ENCODE measurements at regions not wholly inside any gene's neighbourhood (a gene's known extent, or its start where the extent isn't known, plus 50 kb on each side); places are given as distances from the start of the nearest gene placed in this dataset.
"Not testable (repeated sequence)": the region's sequence is repeated elsewhere in the genome, so short reads cannot be mapped to it uniquely, and the experiment has no call there.

DNA sequence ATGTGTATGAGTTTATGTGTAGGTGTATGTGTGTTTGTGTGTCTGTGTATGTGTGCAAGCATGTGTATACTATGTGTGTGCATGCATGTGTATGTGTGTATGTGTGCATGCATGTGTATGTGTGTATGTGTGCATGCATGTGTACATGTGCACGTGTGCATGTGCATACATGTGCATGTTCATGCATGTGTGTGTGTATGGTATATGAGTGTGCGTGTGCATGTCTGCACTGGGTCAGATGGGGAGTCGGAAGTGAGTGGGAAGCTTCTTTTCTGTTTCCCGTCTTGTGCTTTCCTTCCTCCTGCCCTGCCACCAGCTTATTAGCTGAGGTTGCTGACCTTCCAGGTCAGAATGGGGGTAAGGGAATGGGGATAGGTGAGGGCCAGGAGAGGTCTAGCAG lies 174.7 kb downstream of the MAP2K4 start:
- no peak for ATAC-seq (ENCODE audit: poor library complexity)
- intact Hi-C loops (cut with DNase I): no loop called here
- DNase-seq: no peak

DNA sequence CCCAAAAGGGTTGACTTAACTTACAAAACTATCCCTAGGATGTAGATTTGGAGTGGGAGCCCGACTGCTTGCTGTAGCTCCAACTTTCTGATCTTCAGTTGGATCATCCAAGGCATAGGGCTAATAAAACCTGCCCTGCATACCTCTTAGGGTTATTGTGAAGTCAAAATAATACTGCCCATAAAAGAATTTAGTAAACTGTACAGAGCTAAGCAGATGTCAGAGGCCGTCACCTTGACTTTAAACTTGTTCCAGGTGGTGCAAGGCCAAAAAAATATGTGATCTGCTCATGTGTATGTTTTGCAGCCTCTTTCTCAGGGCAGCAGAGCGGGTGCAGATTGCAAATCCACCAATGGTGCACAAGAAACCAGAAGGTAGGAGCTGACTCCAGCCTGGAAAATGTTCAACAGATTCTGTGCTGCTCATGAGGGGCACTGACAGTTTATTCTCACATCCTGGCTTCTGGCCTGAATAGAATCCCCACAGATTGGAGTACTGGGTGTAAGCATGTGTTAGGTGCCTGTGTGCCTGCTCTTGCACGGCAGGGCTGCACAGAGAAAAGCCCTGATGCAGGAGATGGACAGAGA lies 180.7 kb downstream of the MAP2K4 start:
- ATAC-seq (ENCODE audit: poor library complexity) (no peak), DNase-seq (no peak)
- intact Hi-C loops (cut with DNase I): no loop called here

GRCh38 chr17:12209632-12210191 lies 189.0 kb downstream of the MAP2K4 start:
- DNase-seq (no peak), ATAC-seq (ENCODE audit: poor library complexity) (no peak)
- intact Hi-C loops (cut with DNase I): no loop called here

DNA sequence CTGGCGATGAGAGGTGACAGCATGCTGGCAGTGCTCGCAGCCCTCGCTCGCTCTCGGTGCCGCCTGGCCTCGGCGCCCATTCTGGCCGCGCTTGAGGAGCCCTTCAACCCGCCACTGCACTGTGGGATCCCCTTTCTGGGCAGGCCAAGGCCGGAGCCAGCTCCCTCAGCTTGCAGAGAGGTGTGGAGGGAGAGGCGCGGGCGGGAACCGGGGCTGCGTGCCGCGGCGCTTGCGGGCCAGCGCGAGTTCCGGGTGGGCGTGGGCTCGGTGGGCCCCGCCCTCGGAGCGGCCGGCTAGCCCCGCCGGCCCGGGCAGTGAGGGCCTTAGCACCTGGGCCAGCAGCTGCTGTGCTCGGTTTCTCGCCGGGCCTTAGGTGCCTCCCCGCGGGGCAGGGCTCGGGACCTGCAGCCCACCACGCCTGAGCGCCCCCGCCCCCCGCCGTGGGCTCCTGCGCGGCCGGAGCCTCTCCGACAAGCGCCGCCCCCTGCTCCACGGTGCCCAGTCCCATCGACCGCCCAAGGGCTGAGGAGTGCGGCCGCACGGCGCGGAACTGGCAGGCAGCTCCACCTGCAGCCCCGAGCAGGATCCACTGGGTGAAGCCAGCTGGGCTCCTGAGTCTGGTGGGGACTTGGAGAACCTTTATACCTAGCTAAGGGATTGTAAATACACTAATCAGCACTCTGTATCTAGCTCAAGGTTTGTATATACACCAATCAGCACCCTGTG lies 200.2 kb downstream of the MAP2K4 start:
- DNase-seq; ATAC-seq (ENCODE audit: poor library complexity); intact Hi-C loops (cut with DNase I): not testable (repeated sequence)

DNA sequence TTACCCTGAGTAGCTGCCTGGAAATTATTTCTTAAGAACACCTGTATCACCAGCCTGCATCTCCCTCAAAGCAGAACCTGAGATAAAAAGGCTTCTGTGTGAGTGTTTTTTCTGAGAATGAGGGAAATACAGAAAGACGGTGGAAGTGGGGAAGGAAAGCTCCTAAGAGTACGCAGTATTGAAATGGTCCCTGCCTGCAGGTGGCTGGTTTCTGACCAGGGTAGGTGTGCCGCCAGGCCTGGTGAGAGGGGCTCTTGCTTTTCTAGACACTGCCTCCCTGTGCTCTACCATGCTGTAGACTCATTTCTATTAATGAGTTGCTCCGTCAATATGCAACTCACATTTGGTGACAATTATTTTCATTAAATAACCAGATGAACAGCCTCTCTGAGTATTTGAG lies 201.7 kb downstream of the MAP2K4 start:
- DNase-seq: no peak
- intact Hi-C loops (cut with DNase I): no loop called here
- no peak for ATAC-seq (ENCODE audit: poor library complexity)

DNA sequence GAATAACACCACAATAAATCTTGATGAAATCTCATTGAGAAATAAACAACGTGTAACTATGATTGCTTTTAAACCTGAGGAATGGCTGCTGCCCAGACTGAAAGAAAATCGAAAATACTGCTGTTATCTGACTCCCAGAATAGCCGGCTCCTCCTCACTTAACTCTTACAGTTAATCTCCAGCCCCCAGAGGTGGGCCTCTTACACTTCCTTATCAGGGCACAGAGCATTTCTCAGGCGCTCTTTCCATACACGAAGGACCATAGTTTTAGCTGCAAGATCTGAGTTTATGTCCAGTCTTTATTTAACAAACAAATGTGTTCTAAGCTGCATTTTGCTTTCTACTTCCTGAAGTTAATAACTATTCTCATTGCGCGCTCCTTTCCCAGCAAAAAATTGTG lies 206.9 kb downstream of the MAP2K4 start:
- DNase-seq (no peak), ATAC-seq (ENCODE audit: poor library complexity) (no peak)
- intact Hi-C loops (cut with DNase I): no loop called here

GRCh38 chr17:12229335-12229734 lies 208.7 kb downstream of the MAP2K4 start:
- ATAC-seq (ENCODE audit: poor library complexity): no peak
- DNase-seq: no peak
- intact Hi-C loops (cut with DNase I): no loop called here

DNA sequence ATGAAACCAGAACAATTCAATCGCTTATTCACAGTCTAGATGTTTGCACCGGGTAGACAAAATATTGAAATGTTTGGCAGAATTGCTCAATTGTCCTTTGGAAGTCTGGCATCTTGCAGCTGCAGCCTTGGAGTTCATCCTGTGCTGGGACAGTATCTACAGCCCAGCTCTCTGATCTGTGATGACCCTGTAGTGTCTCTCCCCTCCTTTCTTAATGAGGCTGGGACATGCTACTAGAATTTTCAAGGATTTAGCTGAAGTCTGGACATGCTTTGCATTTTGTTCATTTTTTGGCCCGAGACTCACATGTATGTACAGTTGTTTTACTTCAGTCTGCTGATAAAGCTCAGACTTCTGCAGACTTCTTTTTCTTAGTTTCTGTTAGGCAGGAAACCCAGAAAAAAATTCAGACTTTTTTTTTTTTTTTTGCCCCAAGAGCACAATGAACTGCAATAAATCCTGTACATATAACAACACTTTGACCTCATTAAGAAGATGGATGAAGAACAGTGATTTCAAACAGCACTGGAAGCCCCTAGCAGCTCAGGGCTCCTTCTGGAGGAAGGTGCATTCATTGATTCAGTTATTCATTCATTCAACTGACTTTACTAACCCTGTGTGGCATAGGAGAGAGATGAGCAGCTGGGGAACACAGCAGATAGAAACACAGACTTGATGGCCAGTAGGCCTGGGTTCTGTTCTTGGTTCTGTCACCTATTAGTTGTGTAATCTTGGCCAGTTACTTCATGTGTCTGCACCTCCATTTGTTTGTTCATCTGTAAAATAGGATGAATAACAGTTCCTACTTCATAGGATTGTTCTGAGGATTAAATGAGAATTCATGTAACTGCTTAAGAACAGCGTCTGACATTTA lies 210.0 kb downstream of the MAP2K4 start:
- intact Hi-C loops (cut with DNase I): no loop called here
- no peak for DNase-seq
- ATAC-seq (ENCODE audit: poor library complexity): no peak

DNA sequence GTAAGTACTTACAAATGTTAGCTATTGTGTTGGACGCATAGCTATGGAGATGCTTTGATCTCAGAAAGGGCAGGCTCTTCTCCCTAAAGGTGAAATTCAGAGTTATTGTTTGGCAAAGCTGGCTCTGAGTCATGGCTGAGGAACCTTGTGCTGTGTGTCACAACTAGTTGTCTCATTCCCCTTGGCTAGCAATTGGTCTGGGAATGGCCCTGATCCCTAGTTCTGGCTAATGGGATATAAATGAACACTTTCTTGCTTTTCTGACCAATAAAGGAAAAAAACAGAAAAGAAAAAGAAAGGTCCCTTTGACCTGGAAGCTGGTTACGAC lies 210.6 kb downstream of the MAP2K4 start:
- DNase-seq: no peak
- intact Hi-C loops (cut with DNase I): no loop called here
- no peak for ATAC-seq (ENCODE audit: poor library complexity)

GRCh38 chr17:12239021-12239420 lies 218.3 kb downstream of the MAP2K4 start:
- DNase-seq; ATAC-seq (ENCODE audit: poor library complexity); intact Hi-C loops (cut with DNase I): not testable (repeated sequence)

- DNase-seq (no peak), ATAC-seq (ENCODE audit: poor library complexity) (no peak)
- intact Hi-C loops (cut with DNase I): no loop called here
Observed at GRCh38 chr17:12242345-12242954, 221.8 kb downstream of the MAP2K4 start.

DNA sequence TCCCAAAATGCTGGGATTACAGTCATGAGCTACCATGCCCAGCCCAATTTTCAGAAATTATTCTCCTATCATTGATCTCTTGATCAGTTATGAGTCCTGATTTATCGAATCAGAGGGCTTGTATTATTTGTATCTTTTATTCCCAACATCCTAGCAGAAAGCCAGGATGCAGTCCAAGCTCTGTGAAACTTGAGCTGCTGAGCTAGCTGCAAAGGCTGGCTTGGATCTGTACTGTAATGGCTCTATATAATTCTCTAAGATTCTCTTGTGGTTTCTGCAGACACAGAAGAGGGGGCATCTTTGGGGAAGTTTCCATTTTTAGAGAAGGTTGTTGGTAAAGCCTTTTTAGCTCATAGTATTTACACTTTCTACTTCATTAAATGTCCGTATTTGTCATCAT lies 227.1 kb downstream of the MAP2K4 start:
- intact Hi-C loops (cut with DNase I): no loop called here
- no peak for DNase-seq
- no peak for ATAC-seq (ENCODE audit: poor library complexity)

GRCh38 chr17:12250973-12251372 lies 230.3 kb downstream of the MAP2K4 start:
- no peak for DNase-seq
- ATAC-seq (ENCODE audit: poor library complexity): no peak
- intact Hi-C loops (cut with DNase I): loop anchor here (10.0 kb wide), 3 partner anchors 414 to 754 kb away; partner anchors contain the start of gene MYOCD

- intact Hi-C loops (cut with DNase I): loop anchor here (10.0 kb wide), 3 partner anchors 412 to 752 kb away; partner anchors contain the start of gene MYOCD
- DNase-seq (no peak), ATAC-seq (ENCODE audit: poor library complexity) (peak; percentile 72)
Observed at GRCh38 chr17:12252462-12252861, 231.8 kb downstream of the MAP2K4 start.

GRCh38 chr17:12254460-12254859 lies 233.8 kb downstream of the MAP2K4 start:
- ATAC-seq (ENCODE audit: poor library complexity): no peak
- intact Hi-C loops (cut with DNase I): loop anchor here (10.0 kb wide), 3 partner anchors 410 to 750 kb away; partner anchors contain the start of gene MYOCD
- no peak for DNase-seq

DNA sequence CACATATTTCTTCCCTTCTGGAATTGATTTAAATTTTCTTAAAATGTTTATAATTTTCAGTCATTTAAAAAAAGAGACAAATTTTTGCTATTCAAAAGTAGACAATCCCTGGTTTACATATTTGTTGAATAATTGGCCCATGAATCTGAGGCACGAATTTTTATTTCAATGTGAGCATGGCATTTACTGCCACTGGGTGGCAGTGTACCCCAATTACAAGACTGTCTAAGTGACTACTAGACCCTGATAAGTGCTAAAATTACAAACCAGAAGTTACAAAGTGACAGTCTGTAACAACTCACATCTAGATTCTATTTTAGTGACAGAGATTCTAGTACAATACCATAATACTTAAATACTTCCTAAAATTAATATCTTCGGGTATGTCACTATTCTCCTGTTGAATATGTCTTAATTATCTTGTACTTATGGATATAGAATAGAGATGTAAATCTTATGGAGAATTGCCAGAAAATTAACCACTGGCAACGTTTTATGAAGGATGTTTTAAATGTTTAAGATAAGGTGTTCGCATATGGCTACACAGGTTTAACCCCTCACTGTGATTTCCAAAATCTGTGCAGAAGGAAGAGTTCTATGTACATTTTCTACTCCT lies 235.8 kb downstream of the MAP2K4 start:
- DNase-seq (no peak), ATAC-seq (ENCODE audit: poor library complexity) (peak; percentile 84)
- intact Hi-C loops (cut with DNase I): loop anchor here (10.0 kb wide), 3 partner anchors 408 to 748 kb away; partner anchors contain the start of gene MYOCD

DNA sequence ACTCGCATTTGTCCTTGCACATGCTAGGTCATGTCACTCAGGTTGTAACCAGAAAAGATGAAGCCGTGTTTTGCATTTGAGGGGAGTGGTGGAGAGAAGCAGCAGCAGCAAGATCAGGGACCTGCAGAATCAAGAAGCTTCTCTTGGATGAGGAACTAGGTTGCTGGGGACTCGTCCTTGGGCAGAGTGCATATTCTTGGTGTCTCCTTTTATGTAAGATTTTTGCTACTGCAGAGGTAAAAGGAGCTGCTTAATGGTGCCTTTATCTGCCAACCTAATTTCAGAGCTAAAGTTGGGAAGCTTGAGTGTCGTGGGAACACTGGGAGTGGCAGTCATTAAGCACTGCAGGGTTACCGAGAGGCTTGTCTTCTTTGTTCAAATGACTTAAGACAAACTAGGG lies 236.5 kb downstream of the MAP2K4 start:
- ATAC-seq (ENCODE audit: poor library complexity) (no peak), DNase-seq (no peak)
- intact Hi-C loops (cut with DNase I): loop anchor here (10.0 kb wide), 3 partner anchors 408 to 748 kb away; partner anchors contain the start of gene MYOCD

GRCh38 chr17:12261354-12261753 lies 240.7 kb downstream of the MAP2K4 start:
- no peak for DNase-seq
- ATAC-seq (ENCODE audit: poor library complexity): no peak
- intact Hi-C loops (cut with DNase I): no loop called here

Data from Right ventricle myocardium superior (tissue), 1 donor.